SK-N-SH (cell line): ENCODE measurements at regions not wholly inside any gene's neighbourhood (a gene's known extent, or its start where the extent isn't known, plus 50 kb on each side); places are given as distances from the start of the nearest gene placed in this dataset.

ENCODE experiments used
- CTCF ChIA-PET: fragments of 300-600, 350-600 bp; formaldehyde crosslinking; extraction: SDS; loops from one replicate; lab custom pipeline; 2021; lab: Yijun Ruan, JAX
- POLR2A ChIA-PET: fragments of 350-600 bp; sonication (Branson Sonifier 250); formaldehyde crosslinking; extraction: SDS; loops from one replicate; lab custom pipeline; 2020; ENCODE audit warnings: antibody characterized with exemption, inconsistent platforms; lab: Yijun Ruan, JAX
- DNase-seq: peaks from one replicate; pipeline ENCODE4 v3.0.0; 2012
- H2AFZ ChIP-seq: fragments of 200-600 bp; sonication (generic); 2 replicates; pipeline ENCODE4 v1.8.1; 2016; ENCODE audit warnings: antibody characterized with exemption, mild to moderate bottlenecking, low read depth
- H3F3A ChIP-seq: fragments of 200-600 bp; sonication (generic); replicated peaks from 2 replicates; pipeline ENCODE3; 2016; ENCODE audit warnings: antibody characterized with exemption, mild to moderate bottlenecking; ENCODE audit not compliant: insufficient read depth
- H3K27ac ChIP-seq, 2 experiments: fragments of 200-500 bp in 1 of 2; fragments of 200-600 bp in 1 of 2; sonication (Bioruptor generic) in 1 of 2; sonication (generic), shearing (Covaris generic) in 1 of 2; 2 replicates each; pipeline versions ENCODE4 v1.5.1 to v1.6.1; 2014 to 2016; ENCODE audit warnings: low read depth in 2 of 2, inconsistent platforms in 1 of 2, low read length in 1 of 2, mild to moderate bottlenecking in 1 of 2, mixed read lengths in 1 of 2
- H3K27me3 ChIP-seq: fragments of 200-600 bp; sonication (generic), shearing (Covaris generic); 2 replicates; pipeline ENCODE4 v1.6.1; 2016; ENCODE audit warnings: mixed run types; ENCODE audit not compliant: insufficient read depth
- H3K36me3 ChIP-seq, 2 experiments: fragments of 200-500 bp in 1 of 2; fragments of 200-600 bp in 1 of 2; sonication (Bioruptor generic) in 1 of 2; sonication (generic) in 1 of 2; replicated peaks in 1 of 2; 2 replicates each; pipeline versions ENCODE3 to v1.5.1; 2014 to 2016; ENCODE audit warnings: low read length in 1 of 2, mild to moderate bottlenecking in 1 of 2; ENCODE audit not compliant: insufficient read depth in 2 of 2, control insufficient read depth in 1 of 2
- H3K4me1 ChIP-seq, 2 experiments: fragments of 200-500 bp in 1 of 2; fragments of 200-600 bp in 1 of 2; sonication (Bioruptor generic) in 1 of 2; sonication (generic), shearing (Covaris generic) in 1 of 2; 2 replicates each; pipeline versions ENCODE4 v1.5.1 to v1.6.1; 2014 to 2016; ENCODE audit warnings: low read depth in 1 of 2, low read length in 1 of 2, mixed run types in 1 of 2; ENCODE audit not compliant: insufficient read depth in 2 of 2, control insufficient read depth in 1 of 2
- H3K4me2 ChIP-seq: fragments of 200-600 bp; sonication (generic), shearing (Covaris generic); 2 replicates; pipeline ENCODE4 v1.6.1; 2017; ENCODE audit warnings: mixed run types
- H3K4me3 ChIP-seq, 2 experiments: fragments of 200-500 bp in 1 of 2; fragments of 200-600 bp in 1 of 2; sonication (Bioruptor generic) in 1 of 2; sonication (generic), shearing (Covaris generic) in 1 of 2; 2 replicates each; pipeline versions ENCODE4 v1.5.1 to v1.8.1; 2014 to 2016; ENCODE audit warnings: low read depth in 2 of 2, inconsistent platforms in 1 of 2, low read length in 1 of 2, mild to moderate bottlenecking in 1 of 2, mixed read lengths in 1 of 2, moderate library complexity in 1 of 2
- H3K79me2 ChIP-seq: fragments of 200-600 bp; sonication (generic); 2 replicates; pipeline ENCODE4 v1.8.1; 2017; ENCODE audit warnings: mild to moderate bottlenecking; ENCODE audit not compliant: insufficient read depth
- H3K9ac ChIP-seq: fragments of 200-600 bp; sonication (generic); 2 replicates; pipeline ENCODE4 v1.6.1; 2017; ENCODE audit warnings: mixed run types
- H3K9me2 ChIP-seq: fragments of 200-600 bp; sonication (generic); 2 replicates; pipeline ENCODE4 v1.6.1; 2017; ENCODE audit warnings: mixed run types
- H3K9me3 ChIP-seq: fragments of 200-600 bp; sonication (generic); 2 replicates; pipeline ENCODE4 v1.6.1; 2017; ENCODE audit warnings: mixed run types, mild to moderate bottlenecking, moderate library complexity
- H4K20me1 ChIP-seq: fragments of 200-600 bp; sonication (generic); 2 replicates; pipeline ENCODE4 v1.6.1; 2017; ENCODE audit warnings: mild to moderate bottlenecking, mixed run types; ENCODE audit not compliant: insufficient read depth
- CHD2 ChIP-seq: fragments of 150-350 bp; IDR thresholded peaks from 2 replicates; pipeline ENCODE4 v1.6.1; 2018; ENCODE audit warnings: low read length; ENCODE audit not compliant: partially characterized antibody
- EP300 ChIP-seq, 2 experiments: IDR thresholded peaks; 2 replicates each; pipeline versions ENCODE4 v1.4.0 to v1.6.1; 2012; ENCODE audit warnings: borderline replicate concordance in 1 of 2, low read depth in 1 of 2, low read length in 1 of 2
- FOSL2 ChIP-seq: IDR thresholded peaks from 2 replicates; pipeline ENCODE4 v1.4.0; 2012; ENCODE audit warnings: low read depth, mild to moderate bottlenecking, moderate library complexity, borderline replicate concordance
- FOXJ3 ChIP-seq: sonication (generic); formaldehyde crosslinking; IDR thresholded peaks from 2 replicates; pipeline ENCODE4 v1.5.1; 2020; ENCODE audit warnings: mild to moderate bottlenecking, missing genetic modification reagents
- GABPA ChIP-seq: IDR thresholded peaks from 2 replicates; pipeline ENCODE4 v1.4.0; 2012; ENCODE audit warnings: low read depth, mild to moderate bottlenecking
- MEF2A ChIP-seq: IDR thresholded peaks from 2 replicates; pipeline ENCODE4 v1.4.0; 2012; ENCODE audit warnings: low read depth, borderline replicate concordance
- MXI1 ChIP-seq: IDR thresholded peaks from 2 replicates; pipeline ENCODE4 v1.6.1; 2012; ENCODE audit warnings: mild to moderate bottlenecking, low read depth, low read length, improper control_type of control experiment
- NFIC ChIP-seq: IDR thresholded peaks from 2 replicates; pipeline ENCODE4 v1.4.0; 2012; ENCODE audit warnings: borderline replicate concordance
- NRF1 ChIP-seq: IDR thresholded peaks from 2 replicates; pipeline ENCODE4 v1.6.1; 2012; ENCODE audit warnings: low read depth, mild to moderate bottlenecking, low read length
- RXRA ChIP-seq: IDR thresholded peaks from 2 replicates; pipeline ENCODE4 v1.4.0; 2012; ENCODE audit warnings: low read depth, mild to moderate bottlenecking, borderline replicate concordance
- SMC3 ChIP-seq: IDR thresholded peaks from 2 replicates; pipeline ENCODE4 v1.6.1; 2012; ENCODE audit warnings: low read depth, low read length, improper control_type of control experiment
- whole genome bisulfite sequencing: methylation state at CpG from one replicate; pipeline ENCODE4 v1.1.6; 2017; ENCODE audit warnings: low lambda C conversion rate; 5-methylcytosine and 5-hydroxymethylcytosine counted together
- TF ChIP-seq, protein P1 (sequence below): fragments of 150-350 bp; IDR thresholded peaks from 2 replicates; pipeline ENCODE4 v1.6.1; 2017; ENCODE audit warnings: antibody characterized with exemption, low read length, low read depth, borderline replicate concordance

DNA sequence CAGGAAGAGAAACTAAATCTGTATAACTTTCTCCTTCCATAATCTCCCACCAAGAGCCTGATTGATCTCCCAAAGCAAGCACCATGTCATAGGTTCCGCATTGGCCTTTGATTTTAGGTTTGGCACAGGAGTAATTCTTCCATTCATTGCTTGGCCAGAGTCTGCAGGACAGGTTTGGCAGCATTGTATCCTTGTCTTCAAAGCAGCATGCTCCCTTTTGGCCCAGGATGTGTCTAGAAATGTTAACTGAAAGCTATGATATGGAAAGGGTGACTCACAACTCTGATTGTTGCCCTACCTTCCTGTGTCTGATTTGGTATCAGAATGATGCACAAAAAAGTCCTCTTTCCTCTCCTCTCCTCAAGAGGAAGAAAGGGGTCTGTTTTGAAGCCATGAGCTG is 824.3 kb upstream of the PRMT6 start:
- ChIA-PET POLR2A (no interaction called here), CTCF (no interaction called here)
- no peak for TF ChIP-seq CHD2
- TF ChIP-seq GABPA = no peak
- no peak for TF ChIP-seq MXI1
- TF ChIP-seq FOSL2 = no peak
- TF ChIP-seq FOXJ3 (CRISPR knock-in tag) = no peak
- TF ChIP-seq EP300 (IDR thresholded peaks at IDR 0.05; ENCODE audit: borderline replicate concordance in 1 of 2, low read depth in 1 of 2, low read length in 1 of 2) = no peak
- TF ChIP-seq, protein P1, sequence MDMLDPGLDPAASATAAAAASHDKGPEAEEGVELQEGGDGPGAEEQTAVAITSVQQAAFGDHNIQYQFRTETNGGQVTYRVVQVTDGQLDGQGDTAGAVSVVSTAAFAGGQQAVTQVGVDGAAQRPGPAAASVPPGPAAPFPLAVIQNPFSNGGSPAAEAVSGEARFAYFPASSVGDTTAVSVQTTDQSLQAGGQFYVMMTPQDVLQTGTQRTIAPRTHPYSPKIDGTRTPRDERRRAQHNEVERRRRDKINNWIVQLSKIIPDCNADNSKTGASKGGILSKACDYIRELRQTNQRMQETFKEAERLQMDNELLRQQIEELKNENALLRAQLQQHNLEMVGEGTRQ = no peak
- TF ChIP-seq RXRA = no peak
- WGBS = 27% methylated on average over 1 of the region's 1 CpG
- Histone ChIP-seq H3K79me2 (no peaks in the 10 kb centered on the region), H3K9me3 (no peaks in the 10 kb centered on the region; the same call in 1 of the 2 replicates), H3K9me2 (no peaks in the 10 kb centered on the region), H3K4me3 (no peak overlapping the region), H3K4me1 (no peaks in the 10 kb centered on the region; a peak in 1 of 4 replicates), H2AFZ (no peak overlapping the region), H3F3A (no peaks in the 10 kb centered on the region), H3K27ac (no peak overlapping the region), H3K36me3 (no peaks in the 10 kb centered on the region), H4K20me1 (no peaks in the 10 kb centered on the region), H3K4me2 (no peak overlapping the region), H3K9ac (no peak overlapping the region), H3K27me3 (no peaks in the 10 kb centered on the region)
- no peak for DNase-seq

DNA sequence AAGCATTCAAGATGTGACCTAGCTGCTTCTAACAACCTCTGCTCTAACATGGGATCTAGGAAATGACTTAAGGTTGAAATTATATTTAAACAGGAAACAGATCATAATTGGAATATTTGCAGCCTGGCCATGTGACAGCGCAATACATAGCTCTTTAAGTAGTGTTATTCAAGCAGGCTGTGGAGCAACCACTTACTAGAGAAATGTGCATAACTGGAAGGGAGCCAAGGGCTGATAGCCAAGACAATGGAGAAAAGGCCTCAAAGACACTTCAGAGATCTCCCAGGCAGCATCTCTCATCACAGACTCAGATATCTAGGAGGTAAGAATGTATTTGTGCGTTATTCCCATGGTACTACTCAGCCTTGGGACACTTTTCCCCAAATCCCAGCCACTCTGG is 823.0 kb upstream of the PRMT6 start:
- Histone ChIP-seq H4K20me1 (no peaks in the 10 kb centered on the region), H3K79me2 (no peaks in the 10 kb centered on the region), H3K27me3 (no peaks in the 10 kb centered on the region), H3K36me3 (no peaks in the 10 kb centered on the region), H3K9me3 (no peaks in the 10 kb centered on the region; the same call in 1 of the 2 replicates), H3K4me3 (no peak overlapping the region), H3K9ac (no peak overlapping the region), H3F3A (no peaks in the 10 kb centered on the region), H3K4me2 (no peak overlapping the region), H2AFZ (no peak overlapping the region), H3K4me1 (no peaks in the 10 kb centered on the region; a peak in 1 of 4 replicates), H3K9me2 (no peaks in the 10 kb centered on the region), H3K27ac (no peak overlapping the region)
- POLR2A ChIA-PET = no interaction called here
- DNase-seq = no peak
- 26% methylated on average over 2 of the region's 2 CpGs for WGBS
- TF ChIP-seq MEF2A (no peak), GABPA (no peak), RXRA (no peak), SMC3 (no peak), NRF1 (no peak), NFIC (no peak)
- TF ChIP-seq, protein P1 = no peak
- CTCF ChIA-PET = interaction anchor here (1.3 to 1.5 kb wide), 2 partner anchors 10 to 24 kb away, joined by 3 to 4 read pairs; no protein-coding TSS in a partner anchor
